NCI-H2081 treated with DMSO at 0.1 percent for 48 hours (cell line): ENCODE measurements at regions not wholly inside any gene's neighbourhood (a gene's known extent, or its start where the extent isn't known, plus 50 kb on each side); places are given as distances from the start of the nearest gene placed in this dataset.

Experiments used
- DNase-seq: peaks from one replicate; lab custom pipeline; 2025; lab: John Stamatoyannopoulos, UW

DNA sequence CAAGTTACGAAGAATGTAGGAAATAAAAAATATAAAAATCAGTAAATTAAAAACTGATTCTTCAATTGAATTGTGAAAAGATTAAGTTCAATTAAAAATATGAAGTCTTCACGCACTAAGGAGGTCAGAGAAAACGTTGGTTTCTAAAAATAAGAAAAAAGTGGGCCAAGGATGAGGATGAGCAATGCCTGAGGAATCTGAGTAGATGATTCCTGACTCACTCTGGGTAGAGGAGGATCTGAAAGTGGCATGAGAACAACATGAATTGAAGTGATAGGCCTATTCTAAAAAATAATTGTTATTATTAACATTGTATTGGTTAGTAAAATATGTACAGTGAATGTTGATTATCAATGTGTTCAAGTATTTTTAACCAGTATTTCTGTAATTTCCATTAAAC lies 444.2 kb downstream of the GRIA2 start:
- no peak for DNase-seq

DNA sequence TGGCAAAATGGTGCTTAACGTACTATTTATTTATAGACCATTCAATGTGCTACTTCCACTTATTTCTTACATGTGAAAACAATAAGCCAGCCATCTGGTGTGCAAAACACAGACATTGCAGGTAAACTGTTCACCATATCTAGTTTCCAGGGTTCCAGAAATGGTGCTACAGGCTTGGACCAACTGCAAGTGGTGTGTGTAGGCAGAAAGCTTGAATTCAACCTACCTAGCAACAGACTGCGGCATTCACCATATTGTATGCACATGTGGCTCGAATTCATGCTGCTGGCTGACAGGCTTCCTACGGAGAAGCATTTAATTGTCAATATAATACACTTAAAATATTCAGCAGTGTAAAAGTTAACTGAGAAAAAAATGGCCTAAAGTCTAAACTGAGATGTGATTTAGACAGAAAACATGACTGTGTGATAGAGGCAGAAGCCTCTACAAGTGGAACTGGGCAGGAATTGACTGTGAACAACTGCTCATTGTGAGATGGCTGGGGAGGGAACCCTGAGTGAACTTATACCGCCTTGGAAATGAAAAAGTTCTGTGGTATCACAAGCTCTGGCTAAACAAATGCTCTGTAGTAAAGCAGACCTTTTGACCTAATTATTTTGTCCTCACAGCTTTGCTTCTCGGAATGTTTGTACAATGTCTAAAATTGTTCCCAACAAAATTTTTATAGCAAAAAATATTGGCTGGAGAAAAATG lies 434.7 kb downstream of the GRIA2 start:
- no peak for DNase-seq

DNA sequence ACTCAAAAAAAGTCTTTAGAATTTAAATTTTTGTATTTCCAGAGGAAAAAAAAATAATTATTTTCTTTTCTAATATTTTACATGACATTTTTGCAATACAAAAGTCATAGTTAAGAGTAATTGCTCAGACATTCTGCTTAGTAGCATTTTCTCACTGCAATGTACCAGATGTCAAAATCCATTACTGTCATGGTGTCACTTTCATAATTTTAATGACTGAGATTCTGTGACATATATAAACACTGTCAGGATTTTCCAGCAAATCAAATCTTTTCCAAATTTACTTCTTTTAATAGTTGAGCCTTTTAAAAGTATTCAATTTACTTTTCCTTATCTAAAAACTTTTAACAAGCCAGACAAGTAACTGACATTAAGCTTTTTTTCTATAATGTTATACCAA lies 422.7 kb downstream of the GRIA2 start:
- DNase-seq = no peak

DNA sequence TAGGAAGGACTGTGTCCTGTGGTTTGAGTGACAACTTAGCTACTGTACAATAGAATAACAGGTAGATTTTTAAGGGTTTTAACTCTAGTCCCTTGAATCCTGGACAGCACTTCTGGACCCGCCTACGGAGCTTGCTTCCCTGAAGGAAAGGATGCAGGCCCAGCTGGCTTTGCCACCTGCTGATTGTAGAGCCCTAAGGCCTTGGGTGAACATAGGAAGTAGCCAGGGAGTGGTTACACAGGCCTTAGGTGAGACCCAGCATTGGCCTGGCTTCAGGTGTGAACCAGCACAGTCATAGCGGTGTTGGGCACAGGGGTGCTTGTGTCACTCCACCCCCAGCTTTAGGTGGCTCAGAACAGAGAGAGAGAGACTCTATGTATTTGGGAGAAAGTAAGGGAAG lies 413.5 kb downstream of the GRIA2 start:
- DNase-seq = no peak

DNA sequence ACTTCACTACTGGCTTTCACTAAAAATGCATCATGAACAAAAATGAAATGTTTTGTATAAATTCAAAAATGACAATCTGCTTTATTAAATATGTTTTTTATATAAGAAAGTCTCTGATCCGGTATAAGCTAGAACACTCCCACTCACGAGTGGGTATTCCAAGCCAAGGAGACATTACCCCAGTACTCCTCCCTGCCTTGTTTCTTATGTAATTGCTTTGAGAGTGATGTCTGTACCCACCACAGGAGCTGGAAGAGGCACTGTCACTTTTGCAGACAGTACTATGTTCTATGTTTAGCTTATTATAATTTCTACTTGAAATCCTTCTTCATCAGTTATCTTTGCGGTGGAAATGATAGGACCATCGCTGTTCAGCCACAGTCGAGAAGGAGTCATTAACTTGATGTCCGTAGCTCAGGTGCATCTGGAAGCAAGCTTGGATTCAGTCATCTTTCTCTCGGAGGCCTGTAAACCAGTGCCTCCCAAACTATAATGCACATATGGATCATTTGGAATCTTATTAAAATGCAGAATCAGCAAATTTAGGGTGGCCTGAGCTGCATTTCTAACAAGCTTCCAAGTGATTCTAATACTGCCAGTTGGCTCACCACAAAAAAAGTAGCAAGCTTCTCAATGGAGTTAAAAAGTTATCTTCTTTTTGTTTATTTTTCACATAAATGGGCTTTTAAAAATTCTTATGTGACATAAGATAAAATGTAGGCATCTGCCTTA lies 396.4 kb downstream of the GRIA2 start:
- DNase-seq = no peak

DNA sequence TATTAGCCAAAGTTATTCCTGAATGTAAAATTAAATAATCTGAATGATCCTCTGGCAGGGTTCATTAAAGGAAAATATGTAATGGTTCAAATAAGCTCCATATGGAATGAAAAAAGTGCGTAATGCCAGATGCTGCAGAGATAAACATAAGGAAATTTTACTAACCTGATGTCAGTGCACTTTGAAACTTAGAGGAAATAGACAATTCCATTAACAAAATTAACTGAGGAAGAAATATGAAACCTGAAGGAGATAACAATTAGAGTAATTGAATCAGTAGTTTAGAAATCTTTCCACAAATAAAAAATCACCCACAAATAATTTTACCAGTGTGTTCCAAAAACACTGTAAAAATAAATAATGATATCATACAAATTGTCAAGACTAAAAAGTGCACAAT lies 387.5 kb downstream of the GRIA2 start:
- no peak for DNase-seq

DNA sequence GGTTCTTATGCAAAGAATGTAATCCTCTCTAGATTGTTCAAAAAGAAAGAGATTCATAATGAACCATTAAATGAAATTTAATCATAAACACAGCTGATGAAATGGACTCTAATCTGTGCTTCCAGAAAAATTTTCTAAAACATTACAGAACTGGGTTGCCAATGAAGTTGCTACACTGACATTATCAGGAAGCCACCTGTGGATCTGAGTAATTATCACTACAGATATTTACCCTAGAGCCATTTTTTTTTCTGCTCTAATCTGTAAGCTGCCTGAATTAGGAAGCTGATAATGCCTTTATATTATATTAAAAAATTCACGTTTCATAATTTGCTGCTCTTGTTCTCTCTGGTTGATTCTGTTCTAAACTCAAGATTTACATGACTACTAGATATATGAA lies 380.1 kb downstream of the GRIA2 start:
- DNase-seq = no peak

DNA sequence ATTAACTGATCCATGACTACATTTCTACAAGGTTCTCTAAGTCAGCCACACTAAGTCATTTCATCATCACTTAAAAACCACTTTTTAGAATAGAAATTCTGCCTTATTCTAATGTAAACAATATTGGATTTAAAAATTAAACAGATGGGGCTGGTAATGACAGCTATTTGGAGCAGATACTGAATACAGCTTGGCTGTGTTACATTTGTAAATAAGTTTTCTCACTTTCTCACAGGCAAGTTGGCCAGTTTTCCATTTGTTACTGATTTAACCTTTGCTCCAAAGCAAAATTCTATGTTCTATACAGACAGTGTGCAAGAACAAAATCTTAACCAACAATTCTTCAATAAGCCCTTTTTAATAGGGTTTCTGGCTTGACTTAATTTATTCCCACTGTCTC lies 370.7 kb downstream of the GRIA2 start:
- DNase-seq = no peak

DNA sequence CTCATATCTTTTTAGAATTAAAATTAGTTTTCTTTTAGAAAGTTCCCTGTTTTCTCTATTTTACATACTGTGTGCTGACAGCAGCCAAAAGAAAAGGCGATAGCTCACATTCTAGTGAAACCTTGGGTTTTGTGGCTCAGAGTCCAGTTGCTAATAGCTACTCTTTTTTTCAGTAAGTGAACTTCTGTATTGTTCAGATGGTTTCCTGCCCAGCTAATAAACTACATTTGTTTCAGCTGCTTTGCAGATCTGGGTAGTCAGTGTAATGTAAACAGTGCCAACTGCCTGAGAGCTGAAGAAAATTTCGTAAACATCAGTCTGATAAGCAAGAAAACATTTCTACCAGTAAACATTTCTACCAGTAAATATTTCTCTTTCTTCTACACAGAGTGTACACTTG lies 370.2 kb downstream of the GRIA2 start:
- no peak for DNase-seq

DNA sequence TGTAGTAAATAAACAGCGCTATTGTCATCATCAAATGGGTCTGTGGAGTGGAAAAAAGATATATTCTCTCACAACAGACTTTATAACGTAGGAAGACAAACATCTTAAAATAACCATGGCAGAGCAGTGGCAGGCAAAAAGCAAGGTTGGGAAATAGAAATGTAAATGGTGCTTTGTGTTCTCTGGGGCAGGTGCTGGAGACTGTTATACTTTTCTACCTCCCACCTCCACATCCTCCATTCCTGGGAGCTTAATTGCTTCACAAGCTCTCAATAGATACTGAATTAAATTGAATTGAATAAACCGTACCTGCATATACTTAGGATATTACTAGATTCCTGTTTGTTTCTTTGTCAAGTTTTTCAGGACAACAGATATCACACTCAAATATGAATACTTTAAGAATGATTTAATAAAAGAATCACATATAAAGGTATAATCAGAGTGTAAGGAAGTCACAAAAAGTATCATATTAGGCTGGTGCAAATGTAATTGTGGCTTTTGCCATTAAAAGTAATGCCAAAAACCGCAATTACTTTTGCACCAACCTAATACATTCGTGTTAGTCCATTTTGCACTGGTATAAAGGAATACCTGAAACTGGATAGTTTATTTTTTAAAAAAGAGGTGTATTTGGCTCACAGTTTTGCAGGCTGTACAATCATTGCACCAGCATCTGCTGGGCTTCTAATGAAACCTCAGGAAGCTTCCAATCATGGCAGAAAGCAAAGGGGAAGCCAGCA lies 367.3 kb downstream of the GRIA2 start:
- no peak for DNase-seq

DNA sequence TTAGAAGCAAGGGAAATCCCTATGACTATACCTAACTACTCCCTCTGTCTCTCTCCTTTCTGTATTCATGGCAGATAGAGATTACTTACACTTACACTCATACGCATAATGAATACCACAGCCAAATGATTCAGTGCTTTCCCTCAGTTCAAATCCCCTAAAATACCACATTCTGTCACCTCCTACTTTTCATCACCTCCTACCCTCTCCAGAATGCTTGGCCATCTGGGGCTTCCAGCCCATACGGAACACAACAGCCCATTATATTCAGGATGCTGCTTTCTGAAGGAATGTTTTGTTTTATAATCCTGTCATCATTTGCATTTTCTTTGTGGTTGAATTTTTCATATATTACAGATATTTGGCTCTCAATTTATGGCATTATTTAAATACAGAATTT lies 361.6 kb downstream of the GRIA2 start:
- DNase-seq = no peak

DNA sequence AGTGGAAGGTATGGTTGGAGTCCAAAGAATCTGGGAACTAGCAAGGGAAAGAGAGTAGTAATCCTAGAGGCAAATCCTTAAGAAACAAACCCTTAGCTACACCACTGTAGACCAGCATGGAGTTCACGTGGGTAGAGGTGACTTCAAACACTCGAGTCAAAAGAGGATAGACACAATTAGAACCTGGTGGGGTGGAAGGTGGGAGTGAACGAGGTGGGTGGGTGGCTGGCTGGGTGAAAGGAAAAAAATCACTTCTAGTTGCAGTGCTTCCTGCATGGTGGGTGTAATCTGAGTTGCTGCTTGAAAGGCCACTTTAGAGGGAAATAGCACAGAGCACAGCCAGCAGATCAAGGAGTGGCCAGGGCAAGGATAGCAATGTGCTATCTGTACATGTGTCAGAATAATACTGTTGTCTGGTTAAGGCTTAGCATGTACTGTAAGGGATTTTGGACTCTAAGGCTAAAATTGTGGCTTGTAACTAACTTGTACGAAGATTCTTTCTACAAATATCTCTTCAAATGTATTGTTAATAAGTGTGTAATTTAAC lies 356.2 kb downstream of the GRIA2 start:
- DNase-seq = no peak

DNA sequence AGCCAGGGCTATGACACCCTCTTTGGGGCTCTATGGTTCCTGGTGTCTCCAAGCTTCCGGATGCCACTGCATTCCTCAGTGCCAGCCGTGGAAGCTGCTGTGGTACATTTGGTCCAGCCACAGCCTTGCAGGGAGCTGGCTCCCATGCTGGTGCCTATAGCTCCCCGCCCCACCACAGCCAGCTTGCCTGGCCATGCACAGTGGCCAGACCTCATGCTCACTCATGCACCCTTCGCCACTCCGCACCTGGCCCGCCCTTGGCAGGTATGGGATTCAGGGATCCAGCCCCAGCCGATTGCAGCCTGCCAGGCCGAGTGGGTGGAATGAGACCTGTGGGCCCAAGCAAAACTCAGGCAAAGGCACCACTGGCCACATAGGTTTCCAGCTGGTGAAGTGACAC lies 354.8 kb downstream of the GRIA2 start:
- DNase-seq = no peak

DNA sequence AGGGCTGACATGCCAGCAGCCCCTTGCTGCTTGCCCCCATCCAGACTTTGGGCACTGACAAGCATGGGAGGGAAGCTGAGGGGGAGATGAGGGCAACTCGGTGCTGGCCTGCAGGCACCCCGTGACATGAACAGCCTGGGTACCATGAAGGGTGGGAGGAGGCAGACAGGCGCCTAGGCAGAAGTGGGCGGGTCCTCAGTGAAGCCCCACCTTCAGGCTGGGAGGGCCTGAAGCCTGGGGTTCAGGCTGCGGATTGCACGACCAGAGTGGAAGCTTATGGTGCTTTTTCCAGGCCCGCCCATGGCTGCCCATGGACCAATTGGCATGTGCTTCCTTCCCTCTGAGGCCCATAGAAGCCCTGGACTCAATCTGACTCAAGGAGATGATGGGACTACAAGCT lies 354.1 kb downstream of the GRIA2 start:
- DNase-seq = no peak

DNA sequence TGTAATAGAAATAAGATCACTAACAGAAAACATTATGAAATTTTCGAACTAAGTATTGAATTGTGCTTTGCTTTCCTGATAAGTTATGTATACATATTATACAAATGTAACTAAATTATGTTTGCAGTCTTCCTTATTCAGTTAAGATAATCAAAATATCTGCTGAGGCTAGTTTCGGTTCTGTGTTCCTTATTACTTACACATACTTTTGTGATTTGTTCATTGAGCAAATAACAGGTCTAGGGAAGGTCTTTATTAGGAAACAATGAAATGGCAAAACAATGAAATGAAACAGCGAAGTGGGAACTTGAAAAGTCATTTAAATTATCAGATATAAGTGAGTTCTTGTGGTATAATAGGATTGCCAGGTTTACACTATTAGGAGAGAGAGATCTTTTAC lies 352.4 kb downstream of the GRIA2 start:
- DNase-seq = no peak

DNA sequence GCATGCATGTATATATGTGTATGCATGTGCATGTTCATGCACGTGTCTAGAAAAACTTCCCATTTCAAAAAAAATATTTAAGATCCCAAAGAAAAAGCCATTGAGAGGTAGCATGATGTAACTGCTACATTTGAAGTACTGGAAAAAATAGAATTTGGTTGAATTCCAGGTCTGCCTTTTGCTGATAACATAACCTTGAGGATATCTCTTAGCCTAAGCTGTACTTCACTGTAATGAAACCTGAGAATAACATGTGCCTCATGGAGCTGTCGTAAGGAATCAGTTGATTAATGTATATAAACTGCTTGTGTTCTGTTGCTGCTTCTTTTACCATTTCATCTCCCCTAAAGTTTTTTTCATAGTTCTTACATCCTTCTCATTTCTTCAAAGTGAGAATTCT lies 351.8 kb downstream of the GRIA2 start:
- no peak for DNase-seq

DNA sequence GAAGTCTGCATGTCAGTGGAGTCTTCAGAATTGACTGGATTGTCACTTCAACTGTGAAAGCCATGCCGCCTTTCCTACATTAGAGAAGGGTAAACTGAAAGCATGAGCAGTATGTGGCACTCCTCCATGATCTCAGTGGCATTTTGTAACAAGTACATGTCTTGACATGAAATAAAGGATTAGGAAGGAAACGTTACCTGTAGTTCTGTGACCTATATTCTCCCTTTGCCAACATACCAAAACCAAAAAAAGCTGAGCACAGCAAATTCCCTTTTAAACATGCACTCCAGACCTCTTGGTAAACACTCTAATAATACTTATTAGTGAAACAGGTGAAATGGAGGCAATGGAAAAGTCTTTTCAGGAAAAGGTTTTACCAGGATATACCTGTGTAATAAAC lies 344.2 kb downstream of the GRIA2 start:
- DNase-seq = no peak

DNA sequence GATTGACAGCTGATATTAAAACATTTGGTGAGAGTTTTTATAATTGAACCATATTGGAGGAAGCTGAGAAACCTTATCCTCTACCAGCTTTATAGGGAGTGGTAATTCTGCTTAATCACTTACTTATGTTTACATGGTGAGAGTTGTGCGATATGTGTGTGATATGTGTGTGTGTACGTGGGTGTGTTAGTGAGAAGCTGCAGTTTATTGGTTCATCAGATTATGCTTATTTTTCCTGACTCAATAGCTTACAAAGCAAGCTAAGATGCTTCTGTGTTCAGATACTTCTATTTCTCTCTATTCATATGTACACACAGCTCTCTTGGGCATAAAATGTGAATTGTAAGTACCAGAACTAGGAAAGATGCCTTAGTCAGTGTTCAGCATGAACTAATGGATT lies 343.7 kb downstream of the GRIA2 start:
- DNase-seq = no peak

DNA sequence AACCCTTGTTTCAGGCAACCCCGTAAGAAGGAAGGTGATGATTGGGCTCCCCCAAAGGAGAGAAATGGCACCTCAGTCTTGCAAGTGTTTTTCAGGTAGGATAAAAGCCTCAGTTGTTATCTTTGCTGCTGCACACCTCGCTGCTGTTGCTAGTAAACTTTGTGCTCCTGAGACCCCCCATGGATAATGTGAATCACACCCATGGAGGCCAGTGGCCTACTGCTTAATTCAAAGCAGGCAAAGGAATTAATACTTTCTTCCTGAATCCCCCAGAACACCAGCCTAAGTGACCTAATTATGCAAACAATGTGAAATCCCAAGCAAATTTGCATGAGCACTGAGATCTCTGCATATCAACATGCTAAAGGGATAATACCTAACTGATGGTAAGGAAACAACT lies 337.5 kb downstream of the GRIA2 start:
- no peak for DNase-seq

DNA sequence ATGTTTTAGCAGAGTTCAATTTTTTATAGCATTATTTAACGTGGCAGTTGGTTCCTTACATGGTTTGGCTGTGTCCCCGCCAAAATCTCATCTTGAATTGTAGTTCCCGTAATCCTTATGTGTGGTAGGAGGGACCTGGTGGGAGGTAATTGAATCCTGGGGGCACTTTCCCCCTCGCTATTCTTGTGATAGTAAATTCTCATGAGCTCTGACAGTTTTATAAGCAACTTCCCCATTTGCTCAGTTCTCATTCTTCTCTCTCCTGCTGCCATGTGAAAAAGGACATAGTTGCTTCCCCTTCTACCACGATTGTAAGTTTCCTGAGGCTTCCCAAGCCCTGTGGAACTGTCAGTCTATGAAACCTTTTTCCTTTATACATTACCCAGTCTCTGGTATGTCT lies 329.5 kb downstream of the GRIA2 start:
- DNase-seq = no peak

DNA sequence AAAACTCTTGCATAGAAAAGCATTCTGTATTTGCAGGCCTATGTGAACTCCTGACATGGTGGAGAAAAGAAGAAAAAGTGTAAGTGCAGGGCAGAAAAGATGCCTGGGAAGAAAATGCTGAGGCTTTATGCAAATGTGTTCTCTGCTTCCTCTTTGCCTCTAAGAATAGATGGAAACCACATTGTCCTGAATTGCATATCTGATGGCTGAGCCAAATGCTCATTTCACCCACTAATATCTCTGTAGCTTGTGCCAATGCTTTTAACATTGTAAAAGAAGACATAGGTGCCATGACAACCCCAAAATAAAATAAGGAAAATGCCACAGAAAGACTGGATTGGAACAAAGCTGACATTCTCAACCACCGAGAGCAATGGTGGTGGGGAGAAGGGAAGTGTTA lies 307.4 kb downstream of the GRIA2 start:
- no peak for DNase-seq

DNA sequence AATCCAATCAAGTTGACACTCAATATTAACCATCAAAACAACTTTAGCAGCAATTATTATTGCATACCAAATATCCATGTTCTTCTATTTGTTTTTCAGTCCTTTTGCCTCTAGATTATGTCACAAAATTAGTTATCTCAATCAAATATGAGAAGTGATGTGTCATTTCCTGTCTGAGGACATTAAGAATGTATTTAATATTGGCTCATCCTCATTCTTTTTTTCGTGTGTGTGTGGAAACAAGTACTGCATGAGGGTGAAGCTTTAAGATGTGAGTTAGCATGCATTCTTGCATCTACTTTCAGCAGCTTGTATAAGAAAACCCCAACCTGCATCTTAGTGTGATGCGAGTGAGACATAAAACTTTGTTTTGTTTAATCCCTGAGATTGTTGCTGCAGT lies 301.4 kb downstream of the GRIA2 start:
- DNase-seq = no peak

DNA sequence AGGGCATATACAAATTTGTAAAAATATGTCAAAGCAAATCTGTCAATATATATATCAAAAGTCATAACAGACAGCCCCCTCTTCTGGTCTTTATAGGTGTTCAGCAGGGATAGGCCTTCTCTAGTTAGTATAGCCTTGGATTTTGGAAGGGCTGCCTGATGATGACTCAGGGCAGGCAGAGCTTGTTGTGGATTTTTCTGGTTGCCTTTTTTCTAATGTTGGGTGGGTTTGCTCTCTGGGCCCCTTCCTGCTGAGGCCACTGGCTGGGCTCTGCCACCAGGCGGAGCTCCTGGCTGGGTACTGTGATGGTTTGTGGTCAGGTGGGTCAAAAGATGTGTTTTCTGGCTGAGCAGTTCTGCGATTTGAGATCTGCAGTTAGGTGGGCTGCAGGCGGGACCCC lies 294.2 kb downstream of the GRIA2 start:
- no peak for DNase-seq
